ENCODE measurements at regions not wholly inside any gene's neighbourhood (a gene's known extent, or its start where the extent isn't known, plus 50 kb on each side); places are given as distances from the start of the nearest gene placed in this dataset.

DNA sequence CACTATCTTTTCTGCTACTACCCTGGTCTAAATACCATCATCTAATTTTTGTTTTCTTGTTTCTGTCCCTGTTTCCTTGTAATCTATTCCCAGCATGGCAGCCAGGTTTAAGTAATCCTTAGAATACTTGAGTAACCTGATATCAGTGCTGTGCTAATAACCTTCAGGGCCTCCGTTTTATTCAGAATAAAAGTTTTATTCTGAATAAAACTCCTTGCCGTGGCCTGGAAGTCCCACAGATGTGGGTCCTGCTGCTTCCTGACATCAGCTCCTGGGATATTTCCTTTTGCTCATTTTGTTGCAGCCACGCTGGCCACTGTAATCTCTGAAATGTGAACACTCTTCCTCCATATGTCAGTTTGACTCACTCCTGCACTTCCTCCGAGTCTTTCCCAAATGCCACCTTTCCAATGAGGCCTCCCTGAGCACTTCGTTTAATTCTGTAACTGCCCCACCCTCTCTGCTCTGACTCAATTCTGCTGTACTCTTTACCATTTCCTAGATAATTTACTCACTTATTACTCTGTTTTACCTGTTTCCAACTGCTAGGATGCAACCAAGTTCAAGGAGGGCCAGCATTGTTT lies 114.0 kb upstream of the FOXA2 start:
- Histone ChIP-seq H3K9ac (ENCODE audit: insufficient read depth, low read length) (no peak overlapping the region), H3K4me2 (ENCODE audit: extremely low read depth, insufficient read depth, low read length) (no peak overlapping the region), H3K9me3 (ENCODE audit: control insufficient read depth, insufficient read depth, low read depth, low read length) (no peaks in the 10 kb centered on the region), H4K20me1 (ENCODE audit: control insufficient read depth, extremely low read depth, insufficient read depth, low read length) (no peaks in the 10 kb centered on the region), H3K36me3 (ENCODE audit: control insufficient read depth, insufficient read depth, low read length) (no peaks in the 10 kb centered on the region), H3K27ac (ENCODE audit: insufficient read depth, low read length) (no peak overlapping the region), H3K4me1 (ENCODE audit: control insufficient read depth, extremely low read depth, insufficient read depth, low read length) (no peaks in the 10 kb centered on the region), H3K27me3 (ENCODE audit: control insufficient read depth, insufficient read depth, low read length) (no peaks in the 10 kb centered on the region), H2AFZ (ENCODE audit: low read length) (no peak overlapping the region), H3K79me2 (ENCODE audit: control insufficient read depth, insufficient read depth, low read length) (no peaks in the 10 kb centered on the region), H3K4me3 (replicated peaks in 1 of 4; ENCODE audit: control extremely low read depth in 1 of 4, insufficient read depth in 1 of 4, low read depth in 3 of 4, low read length in 4 of 4) (no peak overlapping the region)
- no peak for DNase-seq (ENCODE audit: low read depth in 2 of 2)
- TF ChIP-seq, protein P1, sequence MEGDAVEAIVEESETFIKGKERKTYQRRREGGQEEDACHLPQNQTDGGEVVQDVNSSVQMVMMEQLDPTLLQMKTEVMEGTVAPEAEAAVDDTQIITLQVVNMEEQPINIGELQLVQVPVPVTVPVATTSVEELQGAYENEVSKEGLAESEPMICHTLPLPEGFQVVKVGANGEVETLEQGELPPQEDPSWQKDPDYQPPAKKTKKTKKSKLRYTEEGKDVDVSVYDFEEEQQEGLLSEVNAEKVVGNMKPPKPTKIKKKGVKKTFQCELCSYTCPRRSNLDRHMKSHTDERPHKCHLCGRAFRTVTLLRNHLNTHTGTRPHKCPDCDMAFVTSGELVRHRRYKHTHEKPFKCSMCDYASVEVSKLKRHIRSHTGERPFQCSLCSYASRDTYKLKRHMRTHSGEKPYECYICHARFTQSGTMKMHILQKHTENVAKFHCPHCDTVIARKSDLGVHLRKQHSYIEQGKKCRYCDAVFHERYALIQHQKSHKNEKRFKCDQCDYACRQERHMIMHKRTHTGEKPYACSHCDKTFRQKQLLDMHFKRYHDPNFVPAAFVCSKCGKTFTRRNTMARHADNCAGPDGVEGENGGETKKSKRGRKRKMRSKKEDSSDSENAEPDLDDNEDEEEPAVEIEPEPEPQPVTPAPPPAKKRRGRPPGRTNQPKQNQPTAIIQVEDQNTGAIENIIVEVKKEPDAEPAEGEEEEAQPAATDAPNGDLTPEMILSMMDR (conservative IDR thresholded peaks at IDR 0.05 in 1 of 2, IDR thresholded peaks at IDR 0.05 in 1 of 2; ENCODE audit: low read depth in 1 of 2, low read length in 2 of 2), result no peak
- TF ChIP-seq EZH2 (IDR thresholded peaks at IDR 0.05; ENCODE audit: low read length, missing control alignments), result no peak

DNA sequence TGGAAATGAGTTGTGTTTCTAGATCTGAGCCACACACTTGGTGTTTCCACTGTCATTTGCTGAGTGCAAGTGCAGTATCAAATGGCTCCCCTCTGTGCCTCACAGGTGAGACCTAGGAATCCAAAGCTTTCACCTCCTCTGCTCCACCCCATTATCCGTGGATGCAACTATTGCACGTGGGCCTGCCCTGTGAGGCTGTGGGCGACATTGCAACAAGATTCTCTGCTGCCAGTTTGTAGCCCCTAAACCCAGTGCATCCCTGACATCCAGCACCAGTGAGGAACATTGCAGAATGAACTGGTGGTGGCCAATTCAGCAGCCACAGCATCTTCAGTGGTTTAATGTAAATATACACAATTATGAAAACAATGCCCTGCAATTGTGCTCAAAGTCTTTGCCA lies 115.0 kb upstream of the FOXA2 start:
- TF ChIP-seq, protein P1 (conservative IDR thresholded peaks at IDR 0.05 in 1 of 2, IDR thresholded peaks at IDR 0.05 in 1 of 2; ENCODE audit: low read depth in 1 of 2, low read length in 2 of 2), result no peak
- TF ChIP-seq EZH2 (IDR thresholded peaks at IDR 0.05; ENCODE audit: low read length, missing control alignments), result no peak

DNA sequence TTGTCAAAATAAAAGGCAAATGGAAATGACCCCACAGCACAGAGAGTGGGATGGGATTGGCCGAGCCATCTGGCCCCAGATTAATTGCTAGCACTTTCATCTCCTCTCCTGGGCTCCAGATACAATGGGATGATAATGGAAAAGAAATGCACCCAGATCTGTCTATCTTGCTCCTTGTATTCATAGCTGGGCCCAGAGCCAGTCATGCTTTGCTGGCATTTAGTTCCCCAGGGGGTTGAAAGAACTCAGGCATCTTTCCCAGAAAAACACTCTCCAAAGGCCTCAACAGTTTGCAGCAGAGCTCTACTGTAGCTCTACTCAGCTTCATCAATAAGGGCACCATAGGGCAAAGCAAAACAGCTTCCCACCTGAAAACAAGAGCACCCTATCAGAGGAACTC lies 116.0 kb upstream of the FOXA2 start:
- H3K9ac ChIP-seq (ENCODE audit: insufficient read depth, low read length), result no peak overlapping the region
- TF ChIP-seq, protein P1 (conservative IDR thresholded peaks at IDR 0.05 in 1 of 2, IDR thresholded peaks at IDR 0.05 in 1 of 2; ENCODE audit: low read depth in 1 of 2, low read length in 2 of 2), result no peak
- no peak for TF ChIP-seq EZH2 (IDR thresholded peaks at IDR 0.05; ENCODE audit: low read length, missing control alignments)
- no peak overlapping the region for H3K4me2 ChIP-seq (ENCODE audit: extremely low read depth, insufficient read depth, low read length)
- H3K9me3 ChIP-seq (ENCODE audit: control insufficient read depth, insufficient read depth, low read depth, low read length), result no peaks in the 10 kb centered on the region
- no peak for DNase-seq (ENCODE audit: low read depth in 2 of 2)
- no peak overlapping the region for H2AFZ ChIP-seq (ENCODE audit: low read length)
- H3K4me1 ChIP-seq (ENCODE audit: control insufficient read depth, extremely low read depth, insufficient read depth, low read length), result no peaks in the 10 kb centered on the region
- H3K36me3 ChIP-seq (ENCODE audit: control insufficient read depth, insufficient read depth, low read length), result no peaks in the 10 kb centered on the region
- H3K27ac ChIP-seq (ENCODE audit: insufficient read depth, low read length), result no peak overlapping the region
- H3K79me2 ChIP-seq (ENCODE audit: control insufficient read depth, insufficient read depth, low read length), result no peaks in the 10 kb centered on the region
- no peaks in the 10 kb centered on the region for H3K27me3 ChIP-seq (ENCODE audit: control insufficient read depth, insufficient read depth, low read length)
- H4K20me1 ChIP-seq (ENCODE audit: control insufficient read depth, extremely low read depth, insufficient read depth, low read length), result no peaks in the 10 kb centered on the region
- H3K4me3 ChIP-seq (replicated peaks in 1 of 4; ENCODE audit: control extremely low read depth in 1 of 4, insufficient read depth in 1 of 4, low read depth in 3 of 4, low read length in 4 of 4), result no peak overlapping the region

More for the DNA sequence above, 115.0 kb upstream of the FOXA2 start:
- Histone ChIP-seq H3K4me1 (ENCODE audit: control insufficient read depth, extremely low read depth, insufficient read depth, low read length) (no peaks in the 10 kb centered on the region), H3K27ac (ENCODE audit: insufficient read depth, low read length) (no peak overlapping the region), H3K9ac (ENCODE audit: insufficient read depth, low read length) (no peak overlapping the region), H3K4me2 (ENCODE audit: extremely low read depth, insufficient read depth, low read length) (no peak overlapping the region), H3K9me3 (ENCODE audit: control insufficient read depth, insufficient read depth, low read depth, low read length) (no peaks in the 10 kb centered on the region), H3K79me2 (ENCODE audit: control insufficient read depth, insufficient read depth, low read length) (no peaks in the 10 kb centered on the region), H3K27me3 (ENCODE audit: control insufficient read depth, insufficient read depth, low read length) (no peaks in the 10 kb centered on the region), H2AFZ (ENCODE audit: low read length) (no peak overlapping the region), H3K4me3 (replicated peaks in 1 of 4; ENCODE audit: control extremely low read depth in 1 of 4, insufficient read depth in 1 of 4, low read depth in 3 of 4, low read length in 4 of 4) (no peak overlapping the region), H4K20me1 (ENCODE audit: control insufficient read depth, extremely low read depth, insufficient read depth, low read length) (no peaks in the 10 kb centered on the region), H3K36me3 (ENCODE audit: control insufficient read depth, insufficient read depth, low read length) (no peaks in the 10 kb centered on the region)
- no peak for DNase-seq (ENCODE audit: low read depth in 2 of 2)
